Prostate gland (tissue), 2 donors: ENCODE measurements at regions not wholly inside any gene's neighbourhood (a gene's known extent, or its start where the extent isn't known, plus 50 kb on each side); places are given as distances from the start of the nearest gene placed in this dataset.
"Not testable (repeated sequence)": the region's sequence is repeated elsewhere in the genome, so short reads cannot be mapped to it uniquely, and the experiment has no call there.

Experiments used
- DNase-seq: peaks from one replicate; pipeline ENCODE4 v3.0.0-alpha.2; 2019; ENCODE audit warnings: low spot score
- H3K27ac ChIP-seq, 2 donors: fragments of 200-600 bp; sonication (generic); 2 replicates each; pipeline ENCODE4 v1.5.1; 2017 to 2019
- H3K27me3 ChIP-seq: fragments of 200-600 bp; sonication (generic); replicated peaks from 2 replicates; pipeline ENCODE4 v1.5.1; 2019; ENCODE audit not compliant: insufficient read depth
- H3K36me3 ChIP-seq, 2 donors: fragments of 200-600 bp; sonication (generic); 1 replicate in 1 of 2; 2 replicates in 1 of 2; pipeline versions ENCODE4 v1.5.1 to v1.8.1; 2017 to 2019
- H3K4me1 ChIP-seq: fragments of 200-600 bp; sonication (generic); replicated peaks from 2 replicates; pipeline ENCODE4 v1.5.1; 2019
- H3K4me3 ChIP-seq, 2 donors: fragments of 200-600 bp; sonication (generic); 2 replicates each; pipeline ENCODE4 v1.5.1; 2017 to 2019
- H3K9me3 ChIP-seq: fragments of 200-600 bp; sonication (generic); 2 replicates; pipeline ENCODE4 v1.5.1; 2017
- CTCF ChIP-seq, 4 experiments: fragments of 200-600 bp in 2 of 4; fragments of 450-650 bp in 2 of 4; sonication (generic) in 2 of 4; IDR thresholded peaks; 1 replicate in 3 of 4; 2 replicates in 1 of 4; pipeline ENCODE4 v1.5.1; 2016 to 2019; ENCODE audit warnings: antibody characterized with exemption in 4 of 4, mild to moderate bottlenecking in 2 of 4, moderate library complexity in 2 of 4
- POLR2A ChIP-seq: fragments of 450-650 bp; IDR thresholded peaks from one replicate; pipeline ENCODE4 v1.6.1; 2016; ENCODE audit warnings: antibody characterized with exemption, mild to moderate bottlenecking
- POLR2AphosphoS5 ChIP-seq: sonication (generic); formaldehyde crosslinking; IDR thresholded peaks from one replicate; pipeline ENCODE4 v1.6.1; 2017; ENCODE audit warnings: antibody characterized with exemption
- WGBS: methylation state at CpG from one replicate; pipeline ENCODE4 v1.1.5; 2018; 5-methylcytosine and 5-hydroxymethylcytosine counted together
- intact Hi-C: fragments of 100-400 bp; cut with DNase I; formaldehyde crosslinking; loops from one replicate; pipeline ENCODE4 v1.14.2; 2022

GRCh38 chr6:137630666-137631065, 136.5 kb upstream of the OLIG3 start:
- no peaks in the 10 kb centered on the region for H3K4me1 ChIP-seq
- WGBS = 57% methylated on average over 1 of the region's 1 CpG
- no peak overlapping the region for H3K27ac ChIP-seq
- TF ChIP-seq POLR2AphosphoS5 (no peak), POLR2A (no peak), CTCF (IDR thresholded peaks at IDR 0.05) (no peak)
- H3K9me3 ChIP-seq = no peaks in the 10 kb centered on the region
- no peaks in the 10 kb centered on the region for H3K27me3 ChIP-seq
- H3K36me3 ChIP-seq = no peaks in the 10 kb centered on the region
- no peak overlapping the region for H3K4me3 ChIP-seq
- DNase-seq = no peak
- intact Hi-C loops = no loop called here

GRCh38 chr6:137631323-137631722, 137.1 kb upstream of the OLIG3 start:
- H3K27me3 ChIP-seq = no peaks in the 10 kb centered on the region
- WGBS = 79% methylated on average over 2 of the region's 2 CpGs
- H3K9me3 ChIP-seq = no peaks in the 10 kb centered on the region
- no peak for TF ChIP-seq POLR2AphosphoS5
- TF ChIP-seq POLR2A = no peak
- TF ChIP-seq CTCF (IDR thresholded peaks at IDR 0.05) = no peak
- no peak overlapping the region for H3K27ac ChIP-seq
- intact Hi-C loops = no loop called here
- no peaks in the 10 kb centered on the region for H3K36me3 ChIP-seq
- H3K4me3 ChIP-seq = no peak overlapping the region
- no peaks in the 10 kb centered on the region for H3K4me1 ChIP-seq
- no peak for DNase-seq

- H3K4me1 ChIP-seq, H3K9me3 ChIP-seq, H3K27me3 ChIP-seq, H3K4me3 ChIP-seq, DNase-seq, intact Hi-C loops, H3K36me3 ChIP-seq, H3K27ac ChIP-seq: not testable (repeated sequence)
- WGBS = 86% methylated on average over 9 of the region's 9 CpGs
Measured at GRCh38 chr6:137634177-137634576, 140.0 kb upstream of the OLIG3 start.

GRCh38 chr6:137637121-137637520, 142.9 kb upstream of the OLIG3 start:
- intact Hi-C loops = no loop called here
- H3K9me3 ChIP-seq = no peaks in the 10 kb centered on the region
- H3K36me3 ChIP-seq = no peaks in the 10 kb centered on the region
- WGBS = 32% methylated on average over 1 of the region's 1 CpG
- H3K4me3 ChIP-seq = no peak overlapping the region
- no peaks in the 10 kb centered on the region for H3K27me3 ChIP-seq
- peak; percentile 32 for DNase-seq
- H3K4me1 ChIP-seq = no peaks in the 10 kb centered on the region
- H3K27ac ChIP-seq = no peak overlapping the region
- TF ChIP-seq CTCF (IDR thresholded peaks at IDR 0.05) (no peak), POLR2AphosphoS5 (peak; percentile 67)

- WGBS = 57% methylated on average over 3 of the region's 3 CpGs
- H3K4me1 ChIP-seq = no peaks in the 10 kb centered on the region
Measured at GRCh38 chr6:137638926-137639706, 144.9 kb upstream of the OLIG3 start.

More at GRCh38 chr6:137638926-137639706, 144.9 kb upstream of the OLIG3 start:
- intact Hi-C loops = loop anchor here (2.0 kb wide), 1 partner anchor 366 kb away; no protein-coding TSS in a partner anchor
- no peak overlapping the region for H3K4me3 ChIP-seq
- no peak for TF ChIP-seq POLR2A
- TF ChIP-seq CTCF (IDR thresholded peaks at IDR 0.05) = no peak
- no peak for TF ChIP-seq POLR2AphosphoS5
- H3K27me3 ChIP-seq = no peaks in the 10 kb centered on the region
- DNase-seq = no peak
- no peaks in the 10 kb centered on the region for H3K9me3 ChIP-seq
- H3K36me3 ChIP-seq = no peaks in the 10 kb centered on the region
- no peak overlapping the region for H3K27ac ChIP-seq
